Stimulated activated naive CD8-positive, alpha-beta T cell treated with anti-CD3 and anti-CD28 coated beads, Interleukin-15, amount 100 ng/mL, for 72 hours (primary cell): ENCODE measurements at regions not wholly inside any gene's neighbourhood (a gene's known extent, or its start where the extent isn't known, plus 50 kb on each side); places are given as distances from the start of the nearest gene placed in this dataset.

Experiments
- ATAC-seq: fragments of 150-1000 bp; cut with Tn5 transposase; 2 replicates; pipeline ENCODE4 v1.10.0; 2021; ENCODE audit warnings: mild to moderate bottlenecking, moderate library complexity
- DNase-seq, 2 donors: peaks; one replicate each; pipeline ENCODE4 v3.0.0; 2021 to 2022
- H3K27ac Mint-ChIP-seq, 2 donors: one replicate each; pipeline ENCODE4 v1.8.0; 2022; ENCODE audit warnings: mild to moderate bottlenecking in 2 of 2, mixed read lengths in 2 of 2, moderate library complexity in 2 of 2
- H3K27me3 Mint-ChIP-seq: one replicate; pipeline ENCODE4 v1.8.0; 2022; ENCODE audit warnings: mixed read lengths
- H3K4me1 Mint-ChIP-seq: one replicate; pipeline ENCODE4 v1.8.0; 2022; ENCODE audit warnings: mild to moderate bottlenecking, mixed read lengths
- H3K4me3 Mint-ChIP-seq, 2 donors: one replicate each; pipeline ENCODE4 v1.8.0; 2022; ENCODE audit warnings: mild to moderate bottlenecking in 2 of 2, mixed read lengths in 2 of 2, moderate library complexity in 1 of 2
- H3K9me3 Mint-ChIP-seq, 2 donors: one replicate each; pipeline ENCODE4 v1.8.0; 2022; ENCODE audit warnings: mixed read lengths in 2 of 2

DNA sequence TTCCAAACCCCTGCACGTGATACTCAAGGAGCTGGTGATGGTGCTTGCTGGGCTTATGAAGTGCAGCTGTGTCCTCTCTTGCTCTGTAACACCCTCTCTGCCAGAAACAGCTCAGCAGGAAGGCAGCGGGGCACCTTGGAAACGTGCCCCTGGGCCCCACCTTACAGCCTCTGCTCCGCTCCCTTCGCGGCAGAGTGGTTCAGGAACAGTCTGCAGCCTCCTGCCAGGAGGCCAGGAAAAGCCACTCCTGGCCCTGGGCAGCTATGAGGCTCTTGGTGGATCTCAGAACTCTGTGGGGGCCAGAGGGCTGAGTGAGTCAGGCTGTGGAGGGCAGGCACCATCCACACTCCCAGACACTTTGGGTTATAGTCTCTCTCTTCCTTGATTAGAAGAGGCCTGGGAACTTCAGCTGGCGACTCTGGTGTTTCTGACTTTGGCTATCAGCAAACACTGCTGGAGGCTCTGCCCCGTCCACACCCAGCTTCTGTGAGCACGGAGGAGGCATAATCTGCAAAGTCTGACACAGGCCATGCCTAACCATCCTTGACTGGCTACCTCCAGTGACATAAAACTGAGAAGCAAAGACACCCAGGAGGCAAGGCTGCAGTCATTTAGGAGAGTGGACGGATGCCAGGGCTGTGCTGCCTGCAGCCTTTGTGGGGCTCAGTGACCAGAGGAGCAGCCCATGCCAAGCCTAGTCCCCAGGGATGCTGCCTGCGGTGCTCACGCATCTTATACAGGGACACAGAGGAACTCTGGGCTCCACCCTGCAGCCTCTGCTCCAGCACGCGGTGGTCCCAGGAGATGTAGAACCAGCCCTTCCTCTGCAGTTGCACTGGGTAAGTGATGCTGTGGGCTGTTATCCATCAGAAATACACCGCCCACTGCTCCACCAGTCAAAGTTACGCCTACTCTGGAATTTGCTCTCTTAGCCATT, 65.3 kb downstream of the METRNL start:
- ATAC-seq (no peak), DNase-seq (no peak)
- peaks cover 9% of the 10 kb centered on the region for H3K4me1 Mint-ChIP-seq
- no peak overlapping the region for H3K27ac Mint-ChIP-seq
- H3K9me3 Mint-ChIP-seq = peaks cover 10 to 11% of the 10 kb centered on the region in 2 donors
- no peak overlapping the region for H3K4me3 Mint-ChIP-seq
- peaks cover 30% of the 10 kb centered on the region for H3K27me3 Mint-ChIP-seq

DNA sequence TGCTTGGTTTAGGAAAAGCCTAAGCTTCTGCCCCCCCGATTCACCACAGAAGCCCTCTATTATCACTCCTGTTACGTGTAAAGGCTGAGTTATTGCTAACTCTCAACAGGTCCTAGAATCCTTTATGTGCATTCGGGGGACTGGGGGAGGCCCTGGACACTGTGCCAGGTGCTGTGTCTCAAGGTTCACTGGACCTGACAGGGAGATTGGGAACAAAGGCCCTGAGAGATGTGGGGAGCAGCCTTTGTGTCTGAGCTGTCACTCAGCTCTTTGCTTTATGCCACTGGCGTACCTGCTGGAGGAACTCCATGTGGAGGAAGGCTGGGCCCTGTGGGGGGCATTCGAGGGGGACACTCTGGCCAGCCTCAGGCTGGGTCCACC, 65.9 kb downstream of the METRNL start:
- peaks cover 9% of the 10 kb centered on the region for H3K4me1 Mint-ChIP-seq
- no peak overlapping the region for H3K4me3 Mint-ChIP-seq
- H3K9me3 Mint-ChIP-seq = peaks cover 10 to 11% of the 10 kb centered on the region in 2 donors
- H3K27ac Mint-ChIP-seq = no peak overlapping the region
- ATAC-seq (no peak), DNase-seq (no peak)
- peaks cover 34% of the 10 kb centered on the region for H3K27me3 Mint-ChIP-seq

DNA sequence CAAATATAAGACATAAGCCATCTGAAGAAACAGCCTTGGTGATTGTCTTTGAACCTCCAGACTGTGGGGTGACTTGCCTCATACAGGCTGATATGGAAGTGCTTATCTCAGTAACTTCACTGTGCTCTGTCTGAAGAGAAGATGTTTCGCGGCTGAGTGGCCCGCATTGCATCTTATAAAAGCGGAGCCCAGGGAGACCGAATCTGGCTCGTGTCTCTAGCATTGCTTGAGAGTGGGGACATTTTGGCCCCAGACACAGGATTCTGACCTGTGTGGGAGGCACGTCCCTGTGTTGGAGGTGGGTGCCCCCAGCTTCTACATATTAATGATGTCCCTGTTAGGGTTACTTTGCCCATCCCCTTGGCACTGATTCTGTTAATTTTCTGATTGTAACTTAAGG, 66.4 kb downstream of the METRNL start:
- no peak overlapping the region for H3K27ac Mint-ChIP-seq
- H3K4me1 Mint-ChIP-seq = peaks cover 9% of the 10 kb centered on the region
- ATAC-seq (no peak), DNase-seq (no peak)
- peaks cover 34% of the 10 kb centered on the region for H3K27me3 Mint-ChIP-seq
- peaks cover 10 to 11% of the 10 kb centered on the region in 2 donors for H3K9me3 Mint-ChIP-seq
- H3K4me3 Mint-ChIP-seq = no peak overlapping the region

DNA sequence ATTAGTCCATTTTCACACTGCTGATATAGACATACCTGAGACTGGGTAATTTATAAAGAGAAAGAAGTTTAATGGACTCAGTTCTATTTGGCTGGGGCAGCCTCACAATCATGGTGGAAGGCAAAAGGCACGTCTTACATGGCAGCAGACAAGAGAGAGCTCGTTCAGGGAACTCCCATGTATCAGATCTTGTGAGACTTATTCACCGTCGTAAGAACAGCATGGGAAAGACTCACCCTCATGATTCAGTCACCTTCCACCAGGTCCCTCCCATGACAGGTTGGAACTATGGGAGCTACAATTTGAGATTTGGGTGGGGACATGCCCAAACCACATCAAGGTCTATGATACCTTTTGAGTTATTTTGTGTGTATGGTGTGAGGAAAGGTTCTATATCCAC, 66.9 kb downstream of the METRNL start:
- H3K9me3 Mint-ChIP-seq = peaks cover 10 to 11% of the 10 kb centered on the region in 2 donors
- no peak overlapping the region for H3K27ac Mint-ChIP-seq

GRCh38 chr17:83147280-83147679, 67.9 kb downstream of the METRNL start:
- no peak overlapping the region for H3K4me3 Mint-ChIP-seq
- peaks cover 2 to 4% of the 10 kb centered on the region in 2 donors for H3K9me3 Mint-ChIP-seq
- peaks cover 34% of the 10 kb centered on the region for H3K27me3 Mint-ChIP-seq
- no peak overlapping the region for H3K27ac Mint-ChIP-seq
- DNase-seq (no peak), ATAC-seq (no peak)
- H3K4me1 Mint-ChIP-seq = peaks cover 9% of the 10 kb centered on the region

More for the DNA sequence above, 66.9 kb downstream of the METRNL start:
- Mint-ChIP-seq H3K27me3 (peaks cover 34% of the 10 kb centered on the region), H3K4me3 (no peak overlapping the region), H3K4me1 (peaks cover 9% of the 10 kb centered on the region)
- ATAC-seq (no peak), DNase-seq (no peak)

DNA sequence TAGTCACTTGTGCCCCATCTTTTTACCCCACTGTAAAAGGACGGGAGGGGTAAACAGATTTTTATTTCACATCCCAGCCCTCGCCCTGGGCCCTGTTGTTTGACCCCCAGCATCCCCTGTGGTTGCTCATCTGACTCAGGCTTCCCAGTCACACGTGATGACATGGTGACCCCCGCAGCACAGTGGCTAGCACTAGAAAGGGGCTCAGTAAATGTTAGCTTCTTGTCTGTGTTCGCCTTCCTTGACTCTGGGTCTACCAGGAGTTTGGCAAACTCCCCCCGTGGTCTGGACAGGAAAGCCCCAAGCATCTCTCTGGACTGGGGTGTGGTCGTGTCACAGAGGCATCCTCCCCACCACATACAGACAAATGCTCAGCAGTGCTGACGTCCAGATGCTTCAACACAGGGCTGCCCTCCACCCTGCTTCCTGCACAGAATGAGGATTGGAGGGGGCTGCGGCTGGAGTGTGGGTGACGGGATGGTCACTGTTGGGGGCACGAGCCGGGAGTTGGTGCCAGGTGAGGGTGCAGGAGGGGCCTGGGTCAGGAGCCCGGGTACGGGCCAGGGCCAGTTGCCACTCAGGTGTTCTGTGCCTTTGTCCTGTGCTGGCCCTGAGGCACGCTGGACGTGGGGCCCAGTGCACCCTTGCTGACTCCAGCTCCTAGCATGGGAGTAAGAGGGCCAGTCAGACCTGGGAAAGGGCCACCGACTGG, 69.1 kb downstream of the METRNL start:
- H3K4me1 Mint-ChIP-seq = peaks cover 9% of the 10 kb centered on the region
- DNase-seq (no peak), ATAC-seq (no peak)
- H3K4me3 Mint-ChIP-seq = no peak overlapping the region
- H3K9me3 Mint-ChIP-seq = no peaks in the 10 kb centered on the region
- peaks cover 34% of the 10 kb centered on the region for H3K27me3 Mint-ChIP-seq
- no peak overlapping the region for H3K27ac Mint-ChIP-seq

- ATAC-seq (no peak), DNase-seq (no peak)
- peaks cover 9% of the 10 kb centered on the region for H3K4me1 Mint-ChIP-seq
- no peaks in the 10 kb centered on the region for H3K9me3 Mint-ChIP-seq
- H3K4me3 Mint-ChIP-seq = no peak overlapping the region
- H3K27ac Mint-ChIP-seq = no peak overlapping the region
- H3K27me3 Mint-ChIP-seq = peaks cover 31% of the 10 kb centered on the region
Observed at GRCh38 chr17:83149029-83149725, 69.8 kb downstream of the METRNL start.

- Mint-ChIP-seq H3K4me1 (peaks cover 9% of the 10 kb centered on the region), H3K9me3 (no peaks in the 10 kb centered on the region), H3K27me3 (peaks cover 30% of the 10 kb centered on the region), H3K27ac (no peak overlapping the region), H3K4me3 (no peak overlapping the region)
- ATAC-seq (no peak), DNase-seq (no peak)
Observed at GRCh38 chr17:83149761-83150251, 70.4 kb downstream of the METRNL start.

DNA sequence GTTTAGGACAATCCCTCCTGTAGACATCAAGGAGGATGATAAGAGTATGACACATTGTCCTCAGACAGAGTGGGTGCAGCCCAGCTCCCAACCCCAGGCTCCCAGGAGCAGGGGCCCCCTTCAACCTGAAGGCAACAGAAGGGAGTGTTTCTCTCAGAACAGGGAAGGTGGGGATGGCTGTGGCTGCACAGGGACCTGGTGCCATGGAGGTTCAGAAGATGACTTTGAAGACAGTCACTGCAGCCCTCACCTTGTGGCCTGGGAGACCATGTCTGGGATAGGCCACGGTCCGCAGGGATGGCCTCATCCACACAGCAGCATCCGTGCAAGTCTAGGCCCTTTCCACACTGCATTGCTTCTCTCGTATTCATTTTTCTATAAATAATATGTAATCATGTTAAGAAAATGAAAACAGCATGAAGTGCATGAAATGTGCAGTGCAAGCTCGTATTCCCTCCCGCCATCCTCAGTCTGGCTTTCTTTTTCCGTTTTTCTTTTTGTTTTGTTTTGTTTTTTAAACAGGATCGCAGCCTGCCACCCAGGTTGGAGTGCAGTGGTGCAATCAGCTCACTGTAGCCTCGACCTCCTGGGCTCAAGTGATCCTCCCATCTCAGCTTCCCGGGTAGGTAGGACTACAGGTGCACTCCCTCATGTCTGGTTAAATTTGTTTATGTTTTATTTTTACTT, 71.1 kb downstream of the METRNL start:
- Mint-ChIP-seq H3K4me1 (peaks cover 14% of the 10 kb centered on the region), H3K4me3 (no peak overlapping the region), H3K27ac (peak overlapping the region in 1 of 2 donors; percentile 13), H3K27me3 (peaks cover 28% of the 10 kb centered on the region), H3K9me3 (no peaks in the 10 kb centered on the region)
- no peak for ATAC-seq
- DNase-seq = no peak

DNA sequence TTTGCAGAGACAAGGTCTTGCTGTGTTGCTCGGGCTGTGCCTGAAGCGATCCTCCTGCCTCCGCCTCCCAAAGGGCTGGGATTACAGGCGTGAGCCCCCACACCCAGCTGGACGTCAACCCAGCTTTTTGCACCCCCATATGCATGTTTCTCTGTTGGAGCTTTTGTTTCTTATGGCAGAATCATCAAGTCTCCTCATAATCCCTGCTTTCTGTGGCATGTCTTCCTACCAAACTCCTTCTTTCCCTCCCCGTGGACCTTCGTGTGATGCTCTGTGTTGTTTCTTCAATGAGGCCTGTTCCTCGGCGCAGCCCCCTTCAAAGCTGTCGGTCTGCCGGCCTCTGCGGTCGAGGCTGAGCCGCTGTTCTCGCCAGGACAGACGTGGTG, 71.6 kb downstream of the METRNL start:
- peak overlapping the region in 1 of 2 donors; percentile 13 for H3K27ac Mint-ChIP-seq
- no peaks in the 10 kb centered on the region for H3K9me3 Mint-ChIP-seq
- ATAC-seq (no peak), DNase-seq (no peak)
- H3K27me3 Mint-ChIP-seq = peaks cover 31% of the 10 kb centered on the region
- peaks cover 17% of the 10 kb centered on the region for H3K4me1 Mint-ChIP-seq
- H3K4me3 Mint-ChIP-seq = no peak overlapping the region

GRCh38 chr17:83151442-83152226, 72.2 kb downstream of the METRNL start:
- Mint-ChIP-seq H3K4me1 (peaks cover 17% of the 10 kb centered on the region), H3K27ac (no peak overlapping the region), H3K9me3 (no peaks in the 10 kb centered on the region), H3K27me3 (peaks cover 37% of the 10 kb centered on the region), H3K4me3 (no peak overlapping the region)
- ATAC-seq = no peak
- DNase-seq = no peak

- Mint-ChIP-seq H3K27me3 (peaks cover 37% of the 10 kb centered on the region), H3K4me1 (peaks cover 13% of the 10 kb centered on the region), H3K27ac (peak overlapping the region in 1 of 2 donors; percentile 45), H3K9me3 (no peaks in the 10 kb centered on the region), H3K4me3 (no peak overlapping the region)
- DNase-seq (no peak), ATAC-seq (peak; percentile 22)
Observed at GRCh38 chr17:83152227-83152744, 72.9 kb downstream of the METRNL start.

GRCh38 chr17:83152745-83153611, 73.6 kb downstream of the METRNL start:
- peaks cover 35% of the 10 kb centered on the region for H3K27me3 Mint-ChIP-seq
- no peak overlapping the region for H3K4me3 Mint-ChIP-seq
- no peaks in the 10 kb centered on the region for H3K9me3 Mint-ChIP-seq
- DNase-seq (no peak), ATAC-seq (peak; percentile 49)
- peaks cover 8% of the 10 kb centered on the region for H3K4me1 Mint-ChIP-seq
- no peak overlapping the region for H3K27ac Mint-ChIP-seq
